Adrenal gland (tissue), 9 donors: ENCODE measurements at regions not wholly inside any gene's neighbourhood (a gene's known extent, or its start where the extent isn't known, plus 50 kb on each side); places are given as distances from the start of the nearest gene placed in this dataset.

ENCODE experiments used
- DNase-seq, 7 donors: peaks; one replicate each; pipeline ENCODE4 v3.0.0-alpha.2; 2019 to 2020
- H3K27ac ChIP-seq, 5 donors: fragments of 200-600 bp; sonication (generic) in 4 of 5; 1 replicate in 3 of 5; 2 replicates in 2 of 5; pipeline versions ENCODE4 v1.5.1 to v1.8.0; 2016 to 2020; ENCODE audit warnings: mild to moderate bottlenecking in 1 of 5
- H3K27me3 ChIP-seq: fragments of 200-600 bp; 2 replicates; pipeline ENCODE4 v1.8.0; 2021
- H3K36me3 ChIP-seq, 2 donors: fragments of 200-600 bp; replicated peaks in 1 of 2; 1 replicate in 1 of 2; 2 replicates in 1 of 2; pipeline versions ENCODE4 v1.5.1 to v1.8.0; 2018 to 2022
- H3K4me1 ChIP-seq, 2 donors: fragments of 200-600 bp; replicated peaks in 1 of 2; 1 replicate in 1 of 2; 2 replicates in 1 of 2; pipeline versions ENCODE4 v1.5.1 to v1.8.0; 2018 to 2021
- H3K4me3 ChIP-seq, 4 donors: fragments of 200-600 bp; sonication (generic) in 3 of 4; one replicate each; pipeline ENCODE4 v1.5.1; 2016 to 2018
- H3K9me3 ChIP-seq, 3 donors: fragments of 200-600 bp; sonication (generic) in 1 of 3; replicated peaks in 1 of 3; 1 replicate in 2 of 3; 2 replicates in 1 of 3; pipeline versions ENCODE4 v1.5.1 to v1.8.0; 2016 to 2021
- CTCF ChIP-seq, 6 experiments: fragments of 450-650 bp in 4 of 6; fragments of 200-600 bp in 2 of 6; sonication (generic) in 1 of 6; IDR thresholded peaks; 1 replicate in 5 of 6; 2 replicates in 1 of 6; pipeline versions ENCODE4 v1.5.1 to v1.8.0; 2016 to 2021; ENCODE audit warnings: antibody characterized with exemption in 6 of 6, mild to moderate bottlenecking in 2 of 6, moderate library complexity in 1 of 6
- POLR2A ChIP-seq, 2 donors: fragments of 450-650 bp; IDR thresholded peaks; one replicate each; pipeline ENCODE4 v1.6.1; 2017; ENCODE audit warnings: antibody characterized with exemption in 2 of 2, mild to moderate bottlenecking in 2 of 2, moderate library complexity in 1 of 2
- WGBS, 4 donors: extraction: QIAGEN DNeasy Blood & Tissue Kit in 2 of 4; methylation state at CpG; one replicate each; pipeline versions ENCODE4 v1.1.5 to v1.1.7; 2013 to 2017; 5-methylcytosine and 5-hydroxymethylcytosine counted together
- intact Hi-C, 2 donors: fragments of 100-400 bp; cut with DNase I; formaldehyde crosslinking; loops; one replicate each; pipeline versions ENCODE4 v1.14.1 to v1.15.0; 2022 to 2023
- donor health status: healthy with polysubstance abuse.
- donor health status: Bipolar disorder and iron deficiency.
- donor health status: DM: yes; HTN: yes; CAD: no.
- donor health status: DM: no; HTN: no; CAD: no.
- donor health status: DM: no; HTN: no; CAD: no.

GRCh38 chr9:88189371-88189770, 51.1 kb upstream of the SPATA31C2 start:
- intact Hi-C loops: no loop called here
- 92 to 100% (median 94%) methylated on average over 1 of the region's 1 CpG for WGBS, 4 donors
- TF ChIP-seq POLR2A (IDR thresholded peaks at IDR 0.05): no peak
- no peak for TF ChIP-seq CTCF (IDR thresholded peaks at IDR 0.05)
- Histone ChIP-seq H3K4me3 (no peak overlapping the region), H3K4me1 (no peaks in the 10 kb centered on the region), H3K36me3 (no peaks in the 10 kb centered on the region), H3K27ac (no peak overlapping the region), H3K9me3 (peaks cover 0 to 4% (median 0%) of the 10 kb centered on the region in 3 donors), H3K27me3 (no peaks in the 10 kb centered on the region)
- DNase-seq: no peak
